H1 (cell line): ENCODE measurements at regions not wholly inside any gene's neighbourhood (a gene's known extent, or its start where the extent isn't known, plus 50 kb on each side); places are given as distances from the start of the nearest gene placed in this dataset.
A peak's percentile ranks its signal among the peaks of the same experiment; 100 is the strongest.

Experiments
- ATF2 ChIP-seq: IDR thresholded peaks from 2 replicates; pipeline ENCODE4 v1.6.1; 2012; ENCODE audit warnings: low read length, inconsistent platforms
- CHD1 ChIP-seq: IDR thresholded peaks from 2 replicates; pipeline ENCODE4 v1.6.1; 2012; ENCODE audit warnings: low read depth, low read length, improper control_type of control experiment
- CTCF ChIP-seq, 3 experiments: IDR thresholded peaks; 1 replicate in 2 of 3; 2 replicates in 1 of 3; pipeline versions ENCODE4 v1.5.1 to v1.6.1; 2011; ENCODE audit warnings: low read length in 3 of 3, mild to moderate bottlenecking in 3 of 3, inconsistent platforms in 2 of 3, low read depth in 1 of 3, moderate library complexity in 1 of 3; ENCODE audit not compliant: insufficient read depth in 1 of 3; ENCODE audit errors: control extremely low read depth in 1 of 3
- JUND ChIP-seq: IDR thresholded peaks from 2 replicates; pipeline ENCODE4 v1.6.1; 2011; ENCODE audit warnings: mild to moderate bottlenecking, improper control_type of control experiment, low read length
- PHF8 ChIP-seq: fragments of 200-600 bp; sonication (generic); conservative IDR thresholded peaks from 2 replicates; pipeline ENCODE4 v1.7.1; 2012; ENCODE audit warnings: low read depth, mild to moderate bottlenecking, inconsistent platforms, low read length, moderate library complexity
- POLR2A ChIP-seq, 2 experiments: IDR thresholded peaks; 1 replicate in 1 of 2; 2 replicates in 1 of 2; pipeline ENCODE4 v1.6.1; 2011; ENCODE audit warnings: low read depth in 2 of 2, low read length in 2 of 2, mild to moderate bottlenecking in 2 of 2; ENCODE audit errors: control extremely low read depth in 1 of 2
- POLR2AphosphoS5 ChIP-seq: IDR thresholded peaks from 2 replicates; pipeline ENCODE4 v1.6.1; 2011; ENCODE audit warnings: low read depth, low read length
- SP4 ChIP-seq: IDR thresholded peaks from 2 replicates; pipeline ENCODE4 v1.6.1; 2012; ENCODE audit warnings: low read length, inconsistent platforms
- TAF1 ChIP-seq: IDR thresholded peaks from 2 replicates; pipeline ENCODE4 v1.6.1; 2011; ENCODE audit warnings: mild to moderate bottlenecking, low read depth, low read length
- TCF12 ChIP-seq: IDR thresholded peaks from 2 replicates; pipeline ENCODE4 v1.6.1; 2011; ENCODE audit warnings: low read depth, mild to moderate bottlenecking, low read length
- TF ChIP-seq, protein P1 (sequence below): IDR thresholded peaks from 2 replicates; pipeline ENCODE4 v1.6.1; 2012; ENCODE audit warnings: inconsistent platforms

- TF ChIP-seq CTCF (IDR thresholded peaks at IDR 0.05; ENCODE audit: control extremely low read depth in 1 of 3, insufficient read depth in 1 of 3, low read depth in 1 of 3, low read length in 3 of 3) (no peak), POLR2AphosphoS5 (no peak), ATF2 (no peak), SP4 (no peak), CHD1 (no peak), TAF1 (no peak), PHF8 (no peak), JUND (peak; percentile 40; the same call in 1 of the 2 replicates), POLR2A (IDR thresholded peaks at IDR 0.05; ENCODE audit: control extremely low read depth in 1 of 2, low read depth in 2 of 2, low read length in 2 of 2) (no peak), TCF12 (no peak)
- TF ChIP-seq, protein P1, sequence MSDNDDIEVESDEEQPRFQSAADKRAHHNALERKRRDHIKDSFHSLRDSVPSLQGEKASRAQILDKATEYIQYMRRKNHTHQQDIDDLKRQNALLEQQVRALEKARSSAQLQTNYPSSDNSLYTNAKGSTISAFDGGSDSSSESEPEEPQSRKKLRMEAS, result no peak
Observed at GRCh38 chr7:82699773-82700186, 256.2 kb upstream of the CACNA2D1 start.
